Esophagus squamous epithelium (tissue), 4 donors: ENCODE measurements at regions not wholly inside any gene's neighbourhood (a gene's known extent, or its start where the extent isn't known, plus 50 kb on each side); places are given as distances from the start of the nearest gene placed in this dataset.
"Not testable (repeated sequence)": the region's sequence is repeated elsewhere in the genome, so short reads cannot be mapped to it uniquely, and the experiment has no call there.

Experiments
- POLR2A ChIP-seq, 4 donors: fragments of 450-650 bp; IDR thresholded peaks; one replicate each; pipeline ENCODE4 v1.6.1; 2017; ENCODE audit warnings: antibody characterized with exemption in 4 of 4, mild to moderate bottlenecking in 4 of 4, moderate library complexity in 3 of 4
- TF ChIP-seq, protein P1 (sequence below), 6 experiments: fragments of 450-650 bp in 4 of 6; fragments of 200-600 bp in 2 of 6; sonication (generic) in 2 of 6; IDR thresholded peaks; one replicate each; pipeline ENCODE4 v1.5.1; 2016 to 2019; ENCODE audit warnings: antibody characterized with exemption in 6 of 6, mild to moderate bottlenecking in 4 of 6, moderate library complexity in 4 of 6

DNA sequence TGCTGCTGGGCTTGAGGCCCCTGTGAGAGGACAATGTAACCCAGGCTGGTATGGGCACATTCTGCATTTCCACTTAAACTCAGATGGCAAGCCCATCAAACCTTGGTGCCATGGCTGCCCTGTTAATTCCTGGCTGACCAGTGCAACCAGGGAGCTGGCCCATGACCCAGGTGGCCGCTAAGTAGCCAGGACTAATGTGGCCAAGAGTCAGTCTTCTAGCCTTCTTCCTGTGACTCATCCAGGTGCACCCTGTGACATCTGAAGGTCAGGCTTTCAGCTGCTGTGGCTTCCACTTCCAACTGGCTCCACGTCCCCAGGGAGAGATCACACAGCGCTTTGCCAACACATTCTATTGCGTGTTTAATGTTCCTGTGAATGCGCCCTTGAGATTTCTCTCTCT, 50.5 kb upstream of the ROPN1B start:
- TF ChIP-seq, protein P1, sequence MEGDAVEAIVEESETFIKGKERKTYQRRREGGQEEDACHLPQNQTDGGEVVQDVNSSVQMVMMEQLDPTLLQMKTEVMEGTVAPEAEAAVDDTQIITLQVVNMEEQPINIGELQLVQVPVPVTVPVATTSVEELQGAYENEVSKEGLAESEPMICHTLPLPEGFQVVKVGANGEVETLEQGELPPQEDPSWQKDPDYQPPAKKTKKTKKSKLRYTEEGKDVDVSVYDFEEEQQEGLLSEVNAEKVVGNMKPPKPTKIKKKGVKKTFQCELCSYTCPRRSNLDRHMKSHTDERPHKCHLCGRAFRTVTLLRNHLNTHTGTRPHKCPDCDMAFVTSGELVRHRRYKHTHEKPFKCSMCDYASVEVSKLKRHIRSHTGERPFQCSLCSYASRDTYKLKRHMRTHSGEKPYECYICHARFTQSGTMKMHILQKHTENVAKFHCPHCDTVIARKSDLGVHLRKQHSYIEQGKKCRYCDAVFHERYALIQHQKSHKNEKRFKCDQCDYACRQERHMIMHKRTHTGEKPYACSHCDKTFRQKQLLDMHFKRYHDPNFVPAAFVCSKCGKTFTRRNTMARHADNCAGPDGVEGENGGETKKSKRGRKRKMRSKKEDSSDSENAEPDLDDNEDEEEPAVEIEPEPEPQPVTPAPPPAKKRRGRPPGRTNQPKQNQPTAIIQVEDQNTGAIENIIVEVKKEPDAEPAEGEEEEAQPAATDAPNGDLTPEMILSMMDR (IDR thresholded peaks at IDR 0.05) = not testable (repeated sequence)
- not testable (repeated sequence) for TF ChIP-seq POLR2A (IDR thresholded peaks at IDR 0.05)
